22Rv1 (cell line): ENCODE measurements at regions not wholly inside any gene's neighbourhood (a gene's known extent, or its start where the extent isn't known, plus 50 kb on each side); places are given as distances from the start of the nearest gene placed in this dataset.

Experiments used
- CTCF ChIP-seq: fragments of 450-650 bp; IDR thresholded peaks from 2 replicates; pipeline ENCODE4 v1.5.1; 2017; ENCODE audit warnings: mild to moderate bottlenecking
- ZFX ChIP-seq: fragments of 450-650 bp; IDR thresholded peaks from 2 replicates; pipeline ENCODE4 v1.6.1; 2017; ENCODE audit warnings: antibody characterized with exemption, borderline replicate concordance

GRCh38 chr5:125487231-125487630 is 740.8 kb upstream of the ZNF608 start:
- TF ChIP-seq CTCF (no peak), ZFX (no peak)
